ENCODE measurements at regions not wholly inside any gene's neighbourhood (a gene's known extent, or its start where the extent isn't known, plus 50 kb on each side); places are given as distances from the start of the nearest gene placed in this dataset.

GRCh38 chr3:38957296-38957695 lies 94.4 kb downstream of the SCN11A start:
- FAIRE-seq: no peak
- Histone ChIP-seq H3K79me2 (ENCODE audit: insufficient read depth, low read length) (no peaks in the 10 kb centered on the region), H3K4me1 (ENCODE audit: insufficient read depth, low read length) (no peaks in the 10 kb centered on the region), H3K27me3 (ENCODE audit: control insufficient read depth in 1 of 2, insufficient read depth in 2 of 2, low read length in 2 of 2) (no peaks in the 10 kb centered on the region; a peak in 2 of 5 replicates), H3K4me2 (ENCODE audit: low read depth, low read length) (no peak overlapping the region), H3K36me3 (replicated peaks in 1 of 2; ENCODE audit: control insufficient read depth in 1 of 2, insufficient read depth in 2 of 2, low read length in 2 of 2) (no peaks in the 10 kb centered on the region), H3K9me3 (ENCODE audit: low read length) (no peaks in the 10 kb centered on the region), H3K9ac (ENCODE audit: insufficient read depth, low read depth, low read length) (no peak overlapping the region), H3K4me3 (replicated peaks in 1 of 3; ENCODE audit: insufficient read depth in 1 of 3, low read depth in 2 of 3, low read length in 3 of 3) (no peak overlapping the region), H4K20me1 (ENCODE audit: insufficient read depth, low read length) (no peaks in the 10 kb centered on the region), H3K27ac (ENCODE audit: extremely low read length, insufficient read depth, low read length) (no peak overlapping the region), H2AFZ (ENCODE audit: low read length) (no peak overlapping the region)
- no TSS peak for BruUV-seq (replicated peaks)
- in situ Hi-C loops (cut with HindIII; ENCODE audit: extremely low pct_ligation_motif_present, low pct_unique_long_range_greater_than_20kb): no loop called here
- TF ChIP-seq, protein P1, sequence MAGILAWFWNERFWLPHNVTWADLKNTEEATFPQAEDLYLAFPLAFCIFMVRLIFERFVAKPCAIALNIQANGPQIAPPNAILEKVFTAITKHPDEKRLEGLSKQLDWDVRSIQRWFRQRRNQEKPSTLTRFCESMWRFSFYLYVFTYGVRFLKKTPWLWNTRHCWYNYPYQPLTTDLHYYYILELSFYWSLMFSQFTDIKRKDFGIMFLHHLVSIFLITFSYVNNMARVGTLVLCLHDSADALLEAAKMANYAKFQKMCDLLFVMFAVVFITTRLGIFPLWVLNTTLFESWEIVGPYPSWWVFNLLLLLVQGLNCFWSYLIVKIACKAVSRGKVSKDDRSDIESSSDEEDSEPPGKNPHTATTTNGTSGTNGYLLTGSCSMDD (CRISPR knock-in tag; IDR thresholded peaks at IDR 0.05): no peak
- TF ChIP-seq GPBP1L1 (CRISPR knock-in tag; IDR thresholded peaks at IDR 0.05) (no peak), FOSL2 (CRISPR knock-in tag; IDR thresholded peaks at IDR 0.05) (no peak), SKI (IDR thresholded peaks at IDR 0.05; ENCODE audit: partially characterized antibody) (no peak), RFX3 (CRISPR knock-in tag; IDR thresholded peaks at IDR 0.05) (no peak), ZNF572 (CRISPR knock-in tag; IDR thresholded peaks at IDR 0.05) (no peak)
- TF ChIP-seq, protein P2, sequence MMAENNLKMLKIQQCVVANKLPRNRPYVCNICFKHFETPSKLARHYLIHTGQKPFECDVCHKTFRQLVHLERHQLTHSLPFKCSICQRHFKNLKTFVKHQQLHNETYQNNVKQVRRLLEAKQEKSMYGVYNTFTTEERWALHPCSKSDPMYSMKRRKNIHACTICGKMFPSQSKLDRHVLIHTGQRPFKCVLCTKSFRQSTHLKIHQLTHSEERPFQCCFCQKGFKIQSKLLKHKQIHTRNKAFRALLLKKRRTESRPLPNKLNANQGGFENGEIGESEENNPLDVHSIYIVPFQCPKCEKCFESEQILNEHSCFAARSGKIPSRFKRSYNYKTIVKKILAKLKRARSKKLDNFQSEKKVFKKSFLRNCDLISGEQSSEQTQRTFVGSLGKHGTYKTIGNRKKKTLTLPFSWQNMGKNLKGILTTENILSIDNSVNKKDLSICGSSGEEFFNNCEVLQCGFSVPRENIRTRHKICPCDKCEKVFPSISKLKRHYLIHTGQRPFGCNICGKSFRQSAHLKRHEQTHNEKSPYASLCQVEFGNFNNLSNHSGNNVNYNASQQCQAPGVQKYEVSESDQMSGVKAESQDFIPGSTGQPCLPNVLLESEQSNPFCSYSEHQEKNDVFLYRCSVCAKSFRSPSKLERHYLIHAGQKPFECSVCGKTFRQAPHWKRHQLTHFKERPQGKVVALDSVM (CRISPR knock-in tag; IDR thresholded peaks at IDR 0.05): no peak
- no peak for ATAC-seq
- 10% methylated on average over 2 of the region's 6 CpGs for WGBS (ENCODE audit: low lambda C conversion rate)
- intact Hi-C loops (cut with micrococcal nuclease; ENCODE audit: unreplicated experiment): no loop called here
- CTCF ChIA-PET (ENCODE audit: low intra/inter-chr PET ratio, low total read pairs): no interaction called here
- POLR2A ChIA-PET: no interaction called here
- DNase-seq (ENCODE audit: low spot score): no peak
